LHCN-M2 (cell line): ENCODE measurements at regions not wholly inside any gene's neighbourhood (a gene's known extent, or its start where the extent isn't known, plus 50 kb on each side); places are given as distances from the start of the nearest gene placed in this dataset.
"Not testable (repeated sequence)": the region's sequence is repeated elsewhere in the genome, so short reads cannot be mapped to it uniquely, and the experiment has no call there.

Experiments used
- DNase-seq: peaks from one replicate; pipeline ENCODE4 v3.0.0-alpha.2; 2012; ENCODE audit warnings: low read depth

- no peak for DNase-seq
These were observed 257.8 kb downstream of the NUAK1 start for GRCh38 chr12:105880824-105881388.

- no peak for DNase-seq
These were observed 256.4 kb downstream of the NUAK1 start for GRCh38 chr12:105882404-105882803.

- no peak for DNase-seq
These were observed 251.6 kb downstream of the NUAK1 start for GRCh38 chr12:105887131-105887530.

GRCh38 chr12:105888696-105889095 is 250.1 kb downstream of the NUAK1 start:
- DNase-seq, result no peak

GRCh38 chr12:105892362-105892910 is 246.3 kb downstream of the NUAK1 start:
- no peak for DNase-seq

GRCh38 chr12:105895197-105895832 is 243.4 kb downstream of the NUAK1 start:
- DNase-seq, result not testable (repeated sequence)

GRCh38 chr12:105897311-105897725 is 241.4 kb downstream of the NUAK1 start:
- no peak for DNase-seq

- not testable (repeated sequence) for DNase-seq
These were observed 240.5 kb downstream of the NUAK1 start for GRCh38 chr12:105898271-105898670.

GRCh38 chr12:105899589-105899988 is 239.2 kb downstream of the NUAK1 start:
- DNase-seq, result no peak

- DNase-seq, result no peak
These were observed 232.2 kb downstream of the NUAK1 start for GRCh38 chr12:105906561-105906960.

GRCh38 chr12:105907982-105908381 is 230.8 kb downstream of the NUAK1 start:
- no peak for DNase-seq

GRCh38 chr12:105910030-105910429 is 228.7 kb downstream of the NUAK1 start:
- no peak for DNase-seq

GRCh38 chr12:105911966-105912365 is 226.8 kb downstream of the NUAK1 start:
- no peak for DNase-seq

GRCh38 chr12:105912882-105913678 is 225.7 kb downstream of the NUAK1 start:
- DNase-seq, result no peak

- no peak for DNase-seq
These were observed 222.6 kb downstream of the NUAK1 start for GRCh38 chr12:105915997-105916759.

GRCh38 chr12:105916760-105917039 is 222.1 kb downstream of the NUAK1 start:
- DNase-seq, result no peak

GRCh38 chr12:105920161-105920684 is 218.5 kb downstream of the NUAK1 start:
- peak; percentile 44 for DNase-seq

- no peak for DNase-seq
These were observed 217.7 kb downstream of the NUAK1 start for GRCh38 chr12:105921055-105921454.

GRCh38 chr12:105921872-105922669 is 216.7 kb downstream of the NUAK1 start:
- DNase-seq, result no peak

- peak; percentile 82 for DNase-seq
These were observed 216.1 kb downstream of the NUAK1 start for GRCh38 chr12:105922670-105923102.
